Upper lobe of right lung (tissue), 1 donor: ENCODE measurements at regions not wholly inside any gene's neighbourhood (a gene's known extent, or its start where the extent isn't known, plus 50 kb on each side); places are given as distances from the start of the nearest gene placed in this dataset.
"Not testable (repeated sequence)": the region's sequence is repeated elsewhere in the genome, so short reads cannot be mapped to it uniquely, and the experiment has no call there.

Source experiments
- ATAC-seq: fragments of 200-7000 bp; cut with Tn5 transposase; one replicate; pipeline ENCODE4 v1.9.1; 2020; ENCODE audit warnings: mild to moderate bottlenecking, moderate library complexity
- DNase-seq: peaks from one replicate; pipeline ENCODE4 v3.0.0-alpha.2; 2020
- H3K27ac ChIP-seq: fragments of 200-600 bp; one replicate; pipeline ENCODE4 v1.8.0; 2022
- H3K27me3 ChIP-seq: fragments of 200-600 bp; one replicate; pipeline ENCODE4 v1.8.0; 2022; ENCODE audit warnings: mild to moderate bottlenecking
- H3K36me3 ChIP-seq: fragments of 200-600 bp; one replicate; pipeline ENCODE4 v1.8.0; 2022
- H3K4me1 ChIP-seq: fragments of 200-600 bp; one replicate; pipeline ENCODE4 v1.8.0; 2022
- H3K4me3 ChIP-seq: fragments of 200-600 bp; one replicate; pipeline ENCODE4 v1.8.0; 2022; ENCODE audit warnings: mild to moderate bottlenecking
- H3K9me3 ChIP-seq: fragments of 200-600 bp; one replicate; pipeline ENCODE4 v1.8.0; 2022
- CTCF ChIP-seq: fragments of 200-600 bp; IDR thresholded peaks from one replicate; pipeline ENCODE4 v1.8.0; 2022; ENCODE audit warnings: antibody characterized with exemption
- intact Hi-C: fragments of 100-400 bp; cut with DNase I; formaldehyde crosslinking; loops from one replicate; pipeline ENCODE4 v1.11.0; 2022
- donor health status: DM: no; HTN: yes; CAD: no; lungs with severe emphysema.

- no peaks in the 10 kb centered on the region for H3K27me3 ChIP-seq
- no peak for TF ChIP-seq CTCF
- ATAC-seq (no peak), DNase-seq (no peak)
- H3K9me3 ChIP-seq = no peaks in the 10 kb centered on the region
- H3K4me3 ChIP-seq = no peak overlapping the region
- no peak overlapping the region for H3K27ac ChIP-seq
- intact Hi-C loops = no loop called here
- H3K36me3 ChIP-seq = no peaks in the 10 kb centered on the region
- no peaks in the 10 kb centered on the region for H3K4me1 ChIP-seq
Measured at GRCh38 chr9:82487935-82488312, 499.4 kb downstream of the SPATA31D1 start.

GRCh38 chr9:82488313-82489200 lies 500.0 kb downstream of the SPATA31D1 start:
- Histone ChIP-seq H3K4me3 (no peak overlapping the region), H3K36me3 (no peaks in the 10 kb centered on the region)

GRCh38 chr9:82489201-82489821 lies 500.7 kb downstream of the SPATA31D1 start:
- H3K4me3 ChIP-seq = no peak overlapping the region
- H3K36me3 ChIP-seq = no peaks in the 10 kb centered on the region
- intact Hi-C loops = no loop called here
- DNase-seq (no peak), ATAC-seq (no peak)
- H3K4me1 ChIP-seq = no peaks in the 10 kb centered on the region
- no peaks in the 10 kb centered on the region for H3K27me3 ChIP-seq
- TF ChIP-seq CTCF = no peak
- no peak overlapping the region for H3K27ac ChIP-seq
- H3K9me3 ChIP-seq = no peaks in the 10 kb centered on the region

More at GRCh38 chr9:82488313-82489200, 500.0 kb downstream of the SPATA31D1 start:
- H3K4me1 ChIP-seq = no peaks in the 10 kb centered on the region
- no peaks in the 10 kb centered on the region for H3K9me3 ChIP-seq
- peak; percentile 14 for ATAC-seq
- DNase-seq = no peak
- intact Hi-C loops = no loop called here
- no peaks in the 10 kb centered on the region for H3K27me3 ChIP-seq
- TF ChIP-seq CTCF = no peak
- no peak overlapping the region for H3K27ac ChIP-seq

GRCh38 chr9:82490019-82490499 lies 501.5 kb downstream of the SPATA31D1 start:
- intact Hi-C loops = no loop called here
- Histone ChIP-seq H3K36me3 (no peaks in the 10 kb centered on the region), H3K27me3 (no peaks in the 10 kb centered on the region), H3K9me3 (no peaks in the 10 kb centered on the region), H3K4me3 (no peak overlapping the region), H3K27ac (no peak overlapping the region), H3K4me1 (no peaks in the 10 kb centered on the region)
- DNase-seq = no peak
- no peak for TF ChIP-seq CTCF
- no peak for ATAC-seq

- ATAC-seq, DNase-seq, H3K4me3 ChIP-seq, H3K36me3 ChIP-seq, H3K27me3 ChIP-seq, H3K4me1 ChIP-seq, H3K27ac ChIP-seq, H3K9me3 ChIP-seq, intact Hi-C loops: not testable (repeated sequence)
Measured at GRCh38 chr9:82490821-82491220, 502.2 kb downstream of the SPATA31D1 start.

- TF ChIP-seq CTCF = no peak
- no peak overlapping the region for H3K27ac ChIP-seq
- ATAC-seq = no peak
- no peaks in the 10 kb centered on the region for H3K36me3 ChIP-seq
- H3K4me1 ChIP-seq = no peaks in the 10 kb centered on the region
- no peaks in the 10 kb centered on the region for H3K27me3 ChIP-seq
- H3K4me3 ChIP-seq = no peak overlapping the region
- DNase-seq = no peak
- intact Hi-C loops = no loop called here
- no peaks in the 10 kb centered on the region for H3K9me3 ChIP-seq
Measured at GRCh38 chr9:82491604-82492003, 503.0 kb downstream of the SPATA31D1 start.
